ENCODE measurements at regions not wholly inside any gene's neighbourhood (a gene's known extent, or its start where the extent isn't known, plus 50 kb on each side); places are given as distances from the start of the nearest gene placed in this dataset.
"Not testable (repeated sequence)": the region's sequence is repeated elsewhere in the genome, so short reads cannot be mapped to it uniquely, and the experiment has no call there.

DNA sequence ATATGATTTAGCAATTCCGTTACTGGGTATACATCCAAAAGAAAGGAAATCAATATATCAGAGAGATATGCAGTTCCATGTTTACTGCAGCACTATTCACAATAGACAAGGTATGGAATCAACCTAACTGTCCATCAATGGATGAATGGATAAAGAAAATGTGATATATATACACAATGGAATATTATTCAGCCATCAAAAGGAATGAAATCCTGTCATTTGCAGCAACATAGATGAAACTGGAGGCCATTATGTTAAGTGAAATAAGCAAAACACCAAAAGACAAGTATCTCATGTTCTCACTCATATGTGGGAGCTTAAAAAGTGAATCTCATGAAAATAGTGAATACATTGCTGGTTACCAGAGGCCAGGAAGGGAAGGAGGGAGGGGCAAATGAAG is 390.8 kb downstream of the ZFHX3 start:
- no peak for DNase-seq

DNA sequence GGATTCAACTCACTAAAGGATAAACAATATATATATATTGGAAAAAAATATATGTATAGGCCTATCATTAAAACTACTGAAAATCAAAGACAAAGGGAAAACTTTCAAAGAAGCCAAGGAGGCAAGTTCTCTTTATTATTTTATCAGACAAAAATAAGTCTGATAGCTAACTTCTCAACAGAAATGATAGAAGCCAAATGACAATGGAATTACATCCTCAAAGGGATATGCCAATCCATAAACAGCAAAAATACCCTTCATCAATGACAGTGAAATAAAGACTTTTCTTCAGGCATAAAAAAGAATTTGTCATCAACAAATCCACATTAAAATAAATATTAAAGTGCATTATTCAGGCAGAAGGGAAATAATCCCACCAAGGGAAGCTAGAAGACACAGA is 393.4 kb downstream of the ZFHX3 start:
- DNase-seq, result no peak

DNA sequence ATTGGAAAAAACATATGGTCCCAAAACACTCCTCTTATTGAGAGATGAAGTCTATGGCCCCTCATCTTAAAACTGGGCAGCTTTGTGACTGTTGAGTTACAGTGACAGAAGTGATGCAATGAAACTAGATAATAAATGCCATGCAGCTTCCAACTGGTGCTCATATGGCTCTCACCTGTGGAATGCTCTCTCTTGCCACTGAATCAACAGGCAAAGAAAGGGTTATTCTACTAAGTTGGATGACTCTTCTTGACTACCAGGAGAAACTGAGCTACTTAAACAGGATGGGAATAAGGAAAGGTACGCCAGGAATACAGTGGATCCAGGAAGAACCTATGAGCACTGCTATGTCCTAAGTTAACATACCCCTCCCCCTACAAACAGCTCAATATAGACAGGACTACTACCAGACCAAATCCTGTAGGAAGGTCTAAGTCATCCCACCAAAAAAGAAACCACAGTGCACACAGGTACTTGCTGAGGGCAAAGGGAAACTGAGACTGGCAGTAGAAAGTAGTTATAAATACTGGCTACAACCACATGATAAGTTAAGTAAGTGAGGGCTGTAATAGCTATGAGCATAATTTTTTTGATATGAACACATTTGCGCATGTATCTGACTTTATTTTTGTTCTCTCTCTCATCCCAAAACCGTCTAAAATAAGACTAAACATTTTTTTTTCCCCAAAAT is 398.5 kb downstream of the ZFHX3 start:
- no peak for DNase-seq

DNA sequence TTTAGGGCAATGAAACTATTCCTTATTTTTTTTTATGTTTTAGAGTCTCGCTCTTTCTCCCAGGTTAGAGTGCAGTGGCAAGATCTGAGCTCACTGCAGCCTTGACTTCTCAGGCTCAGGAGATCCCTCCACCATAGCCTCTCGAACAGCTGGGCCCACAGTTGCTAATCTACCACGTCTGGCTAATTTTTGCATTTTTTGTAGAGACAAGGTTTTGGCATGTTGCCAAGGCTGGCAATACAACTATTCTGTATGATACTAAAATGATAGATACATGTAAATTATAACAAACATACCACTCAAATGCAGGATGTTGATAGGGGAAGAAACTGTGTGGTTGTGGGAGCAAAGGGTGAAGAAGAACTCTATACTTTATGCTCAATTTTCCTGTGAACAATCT is 401.3 kb downstream of the ZFHX3 start:
- no peak for DNase-seq

DNA sequence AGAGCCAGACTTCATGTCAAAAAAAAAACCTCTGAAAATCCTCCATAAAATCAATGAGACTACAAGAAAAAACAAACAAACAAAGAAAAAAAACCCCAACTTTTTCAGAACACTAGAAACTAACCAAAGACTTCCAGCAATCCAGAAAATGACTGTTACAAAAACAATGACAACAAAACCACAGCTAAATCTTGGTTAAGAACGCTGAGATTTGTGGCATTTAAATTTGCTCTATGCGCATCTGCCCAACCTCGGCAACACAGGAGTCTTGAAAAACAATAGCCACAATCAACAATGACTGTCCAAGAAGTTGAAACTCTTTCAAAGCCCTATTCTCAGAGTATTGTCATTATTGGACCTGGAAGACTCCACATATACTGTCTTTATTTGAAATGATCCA is 402.4 kb downstream of the ZFHX3 start:
- no peak for DNase-seq

DNA sequence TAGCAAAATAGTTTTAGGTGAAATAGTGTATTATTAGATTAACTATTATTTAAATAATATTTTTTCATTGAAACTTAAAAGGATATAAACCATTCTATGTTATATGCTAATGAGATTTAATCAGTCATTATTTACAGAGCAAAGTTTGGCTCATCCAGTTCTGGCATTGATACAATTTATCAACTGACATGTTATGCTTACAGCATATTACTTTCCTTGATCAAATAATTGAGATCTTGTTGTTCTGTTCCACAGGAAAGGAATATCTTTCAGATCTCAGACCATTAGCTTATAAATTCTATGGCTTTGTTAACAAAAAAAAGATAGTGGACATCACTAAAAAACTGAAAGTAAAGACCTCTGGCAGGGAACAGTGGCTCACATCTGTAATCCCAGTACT is 403.0 kb downstream of the ZFHX3 start:
- DNase-seq, result no peak

DNA sequence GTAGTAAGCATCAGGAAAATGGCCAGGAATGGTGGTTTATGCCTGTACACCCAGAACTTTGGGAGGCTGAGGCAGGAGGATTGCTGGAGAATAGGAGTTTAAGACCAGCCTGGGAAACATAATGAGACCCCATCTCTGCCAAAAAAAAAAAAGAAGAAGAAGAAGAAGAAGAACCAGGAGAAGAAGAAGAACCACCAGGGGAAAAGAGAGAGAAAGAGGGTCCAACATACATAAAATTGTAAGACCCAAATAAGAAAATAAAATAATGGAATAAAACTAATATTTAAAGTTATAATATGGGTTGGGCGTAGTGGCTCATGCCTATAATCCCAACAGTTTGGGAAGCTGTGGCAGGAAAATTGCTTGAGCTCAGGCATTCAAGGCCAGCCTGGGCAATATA is 408.4 kb downstream of the ZFHX3 start:
- DNase-seq, result no peak

DNA sequence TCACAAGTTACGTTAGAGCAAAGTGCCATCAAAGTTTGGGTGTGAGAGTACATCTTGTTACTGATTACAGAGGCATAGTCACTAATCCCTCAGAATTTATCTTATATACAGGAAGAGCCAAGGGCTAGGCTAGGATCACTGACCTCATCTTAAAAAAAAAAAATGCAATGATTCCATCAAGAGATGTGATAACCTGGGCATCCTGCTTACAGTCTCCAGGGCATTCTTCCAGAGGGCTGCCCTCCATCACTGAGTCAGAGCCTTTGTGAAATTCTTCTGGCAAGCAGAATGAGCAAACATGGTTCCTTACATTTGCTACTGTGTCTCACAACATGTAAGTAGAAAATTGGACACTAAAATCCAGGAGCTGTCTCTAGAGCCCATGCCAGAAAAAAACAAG is 410.6 kb downstream of the ZFHX3 start:
- no peak for DNase-seq

DNA sequence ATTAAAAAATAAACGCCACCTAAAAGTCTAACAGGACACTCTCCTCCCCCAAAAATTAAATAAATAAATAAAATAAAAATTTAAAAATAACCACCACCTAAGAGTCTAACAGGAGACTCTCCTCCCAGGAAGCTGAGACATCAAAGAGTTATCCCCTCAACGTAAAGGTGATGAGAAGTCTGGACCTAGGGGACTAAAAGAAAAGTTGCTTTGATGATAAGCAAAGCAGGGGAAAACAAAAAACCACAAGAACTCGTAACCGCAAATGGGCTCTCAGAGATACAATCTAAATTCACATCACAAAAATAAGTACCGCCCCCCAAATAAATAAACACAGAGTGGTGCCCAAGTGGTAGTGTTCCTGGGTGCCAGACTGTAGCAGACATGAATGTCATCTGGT is 412.2 kb downstream of the ZFHX3 start:
- no peak for DNase-seq

DNA sequence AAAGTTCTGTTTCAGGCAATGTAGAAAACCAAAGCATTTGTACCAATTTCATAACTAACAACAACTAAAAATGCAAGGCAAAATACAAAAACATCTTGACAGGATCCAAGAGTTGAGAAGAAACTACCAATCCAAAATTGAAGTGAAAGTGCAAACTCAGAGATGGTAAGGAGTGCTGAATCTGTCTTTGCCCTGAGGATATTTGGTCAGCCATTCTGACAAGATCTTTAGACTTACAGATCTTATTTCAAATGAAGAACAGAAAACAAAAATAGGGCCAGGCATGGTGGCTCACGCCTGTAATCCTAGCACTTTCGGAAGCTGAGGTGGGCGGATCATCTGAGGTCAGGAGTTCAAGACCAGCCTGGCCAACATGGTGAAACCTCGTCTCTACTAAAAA is 412.8 kb downstream of the ZFHX3 start:
- no peak for DNase-seq

DNA sequence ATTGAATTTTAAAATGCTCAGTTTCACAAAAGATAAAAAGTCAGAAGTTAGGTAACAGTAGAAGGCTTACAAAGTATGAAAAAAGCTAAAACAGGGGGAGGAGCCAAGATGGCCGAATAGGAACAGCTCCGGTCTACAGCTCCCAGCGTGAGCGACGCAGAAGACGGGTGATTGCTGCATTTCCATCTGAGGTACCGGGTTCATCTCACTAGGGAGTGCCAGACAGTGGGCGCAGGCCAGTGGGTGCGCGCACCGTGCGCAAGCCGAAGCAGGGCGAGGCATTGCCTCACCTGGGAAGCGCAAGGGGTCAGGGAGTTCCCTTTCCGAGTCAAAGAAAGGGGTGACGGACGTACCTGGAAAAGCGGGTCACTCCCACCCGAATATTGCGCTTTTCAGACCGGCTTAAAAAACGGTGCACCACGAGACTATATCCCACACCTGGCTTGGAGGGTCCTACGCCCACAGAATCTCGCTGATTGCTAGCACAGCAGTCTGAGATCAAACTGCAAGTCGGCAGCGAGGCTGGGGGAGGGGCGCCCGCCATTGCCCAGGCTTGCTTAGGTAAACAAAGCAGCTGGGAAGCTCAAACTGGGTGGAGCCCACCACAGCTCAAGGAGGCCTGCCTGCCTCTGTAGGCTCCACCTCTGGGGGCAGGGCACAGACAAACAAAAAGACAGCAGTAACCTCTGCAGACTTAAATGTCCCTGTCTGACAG is 420.6 kb downstream of the ZFHX3 start:
- not testable (repeated sequence) for DNase-seq

DNA sequence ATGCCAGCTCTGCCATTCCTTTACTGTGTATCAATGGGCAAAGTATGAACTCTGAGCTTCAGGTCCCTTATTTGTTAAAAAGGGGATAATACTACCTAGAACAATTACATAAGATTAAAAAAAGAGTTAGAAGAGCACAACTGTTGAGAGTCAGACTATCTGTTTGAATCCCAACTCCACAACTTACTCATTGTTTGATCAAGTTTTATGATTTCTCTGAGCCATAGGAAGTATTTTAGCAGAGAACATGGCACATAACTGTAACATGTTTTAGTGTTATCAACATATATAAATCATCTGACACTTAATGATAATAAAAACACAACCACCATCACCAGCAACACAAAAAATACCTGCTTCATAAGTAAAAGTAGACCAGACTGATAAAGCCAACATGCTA is 421.3 kb downstream of the ZFHX3 start:
- DNase-seq, result no peak

DNA sequence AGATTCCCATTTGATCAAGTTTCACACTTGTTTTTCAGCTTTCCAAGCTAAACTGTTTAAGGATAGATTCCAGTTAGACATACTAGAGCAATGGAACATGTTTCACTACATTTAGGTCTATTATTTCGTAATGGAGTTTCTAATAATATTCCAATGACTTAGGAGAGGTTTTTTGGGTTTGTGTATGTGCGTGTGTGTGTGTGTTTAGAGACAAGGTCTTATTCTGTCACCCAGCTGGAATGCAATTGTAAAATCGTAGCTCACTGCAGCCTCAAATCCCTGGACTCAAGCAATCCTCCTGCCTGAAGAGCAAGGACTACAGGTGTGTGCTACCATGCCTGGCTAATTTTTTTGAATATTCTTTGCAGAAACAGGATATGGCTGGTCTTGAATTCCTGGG is 426.3 kb downstream of the ZFHX3 start:
- no peak for DNase-seq

DNA sequence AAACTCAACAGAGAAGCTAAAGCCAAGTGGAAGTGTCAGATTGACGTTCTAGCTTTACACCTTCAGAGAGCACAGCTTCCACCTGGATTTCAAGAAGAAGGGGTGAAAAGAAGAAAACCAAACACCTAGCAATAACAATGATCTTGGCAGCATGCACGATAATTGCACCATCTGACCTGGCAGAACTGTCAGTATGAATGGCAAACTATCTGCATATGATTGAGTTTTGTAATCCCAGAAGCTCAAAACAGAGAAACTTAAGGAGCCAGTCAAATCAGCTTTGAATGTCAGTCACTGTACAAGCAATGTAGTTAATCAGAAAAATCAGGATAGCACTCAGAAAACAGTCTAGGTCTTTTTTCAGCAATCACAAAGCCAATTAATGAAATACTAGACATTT is 427.1 kb downstream of the ZFHX3 start:
- DNase-seq, result no peak

DNA sequence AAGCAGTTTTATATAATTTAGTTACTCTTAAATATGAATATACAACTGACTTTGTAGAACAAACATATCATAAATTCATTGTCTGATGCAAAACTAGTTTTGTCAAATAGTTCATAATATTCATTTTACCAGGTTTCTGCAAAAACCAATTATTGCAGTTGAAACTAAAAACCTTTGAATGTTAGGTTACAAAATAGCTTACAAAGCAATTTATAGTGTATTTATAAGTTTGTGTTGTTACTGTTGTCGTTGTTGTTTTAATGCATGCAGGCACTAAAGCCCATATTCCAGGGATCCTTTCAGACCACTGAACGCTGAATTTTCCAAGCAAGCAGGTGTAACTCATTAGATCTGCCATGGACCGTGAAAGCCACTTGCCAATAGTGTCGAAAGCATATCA is 427.6 kb downstream of the ZFHX3 start:
- DNase-seq, result no peak

DNA sequence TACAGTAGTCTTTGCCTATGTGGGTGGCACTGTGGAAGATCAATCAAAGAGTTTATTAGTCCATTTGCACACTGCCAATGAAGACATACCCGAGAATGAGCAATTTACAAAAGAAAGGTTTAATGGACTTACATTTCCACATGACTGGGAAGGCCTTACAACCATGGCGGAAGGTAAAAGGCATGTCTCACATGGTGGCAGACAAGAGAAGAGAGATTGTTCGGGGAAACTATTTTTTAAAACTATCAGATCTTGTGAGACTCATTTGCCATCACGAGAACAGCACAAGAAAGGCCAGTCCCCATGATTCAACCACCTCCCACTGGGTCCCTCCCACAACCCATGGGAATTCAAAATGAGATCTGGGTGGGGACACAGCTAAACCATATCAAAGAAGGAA is 432.1 kb downstream of the ZFHX3 start:
- DNase-seq, result no peak

DNA sequence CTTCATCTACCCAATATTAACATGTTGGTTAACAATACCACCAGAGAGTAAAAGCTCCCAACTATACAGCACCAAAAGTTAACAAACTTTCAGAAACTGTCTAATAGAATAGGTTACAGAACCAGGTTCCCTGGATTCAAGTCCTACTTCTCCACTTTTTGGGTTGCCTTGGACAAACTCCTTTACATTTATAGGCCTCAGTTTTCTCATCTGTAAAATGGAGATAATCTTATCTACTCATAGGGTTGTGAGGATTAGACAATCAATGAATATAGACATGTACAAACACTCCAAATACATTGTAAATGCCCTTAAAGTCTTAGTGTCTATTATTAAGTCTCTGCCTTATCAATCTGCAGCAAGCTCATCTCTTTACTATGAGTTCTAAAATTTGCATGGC is 435.2 kb downstream of the ZFHX3 start:
- DNase-seq, result no peak

DNA sequence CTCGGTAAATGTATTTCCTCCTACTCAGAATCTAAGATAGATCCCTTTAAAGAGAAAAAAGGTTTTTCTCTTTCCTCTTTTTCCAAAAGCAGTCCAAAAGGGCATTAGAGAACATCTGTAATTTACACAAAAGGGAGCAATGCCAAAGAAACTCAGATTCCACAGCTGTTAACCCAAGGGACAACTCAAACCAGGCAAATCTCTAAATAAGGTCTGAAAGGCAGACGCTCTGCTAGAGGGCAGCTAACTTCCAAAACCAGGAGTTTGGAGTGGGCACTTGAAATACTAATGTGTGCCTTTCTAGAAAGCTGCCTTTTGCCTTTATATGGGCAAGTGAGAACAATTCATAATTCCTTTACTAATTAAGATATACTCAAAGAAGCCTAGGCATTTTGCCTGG is 435.7 kb downstream of the ZFHX3 start:
- DNase-seq, result no peak

DNA sequence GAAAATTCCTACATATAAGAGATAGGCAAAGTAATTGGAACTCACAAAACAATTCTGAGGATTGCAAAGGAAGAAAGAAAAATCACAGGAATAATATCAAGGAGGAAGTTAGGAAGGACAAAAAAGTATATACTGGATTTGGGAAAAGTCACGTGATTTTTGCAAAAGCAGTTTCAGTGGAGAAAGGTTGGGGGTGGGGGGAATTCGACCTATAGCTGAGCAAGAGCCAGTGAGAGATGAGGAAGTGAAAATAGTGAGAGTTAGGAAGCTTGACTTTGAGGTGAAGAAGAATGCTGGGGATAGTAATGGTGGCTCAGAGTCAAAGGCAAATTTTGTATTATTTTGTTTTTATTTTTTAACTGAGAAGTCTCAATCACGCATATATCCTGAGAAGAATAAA is 438.0 kb upstream of the PMFBP1 start:
- DNase-seq, result no peak

DNA sequence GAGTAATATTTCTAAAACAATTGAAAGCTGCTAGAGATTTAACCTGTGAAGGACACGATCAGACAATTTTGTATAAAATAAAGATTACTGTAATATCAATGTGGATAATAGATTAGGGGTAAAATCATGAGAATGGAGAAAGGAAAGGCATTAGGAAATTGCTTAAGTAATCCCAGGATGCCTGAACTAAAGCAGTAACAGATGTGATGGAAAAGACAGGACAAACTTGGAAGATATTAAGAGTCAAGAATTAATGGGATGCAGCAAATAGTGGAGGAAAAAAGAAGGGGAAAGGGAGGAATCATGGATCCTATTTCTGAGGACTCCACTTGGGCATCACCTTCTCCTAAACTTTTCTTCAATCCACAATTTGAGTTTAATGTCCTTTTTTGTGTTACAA is 437.1 kb upstream of the PMFBP1 start:
- no peak for DNase-seq

DNA sequence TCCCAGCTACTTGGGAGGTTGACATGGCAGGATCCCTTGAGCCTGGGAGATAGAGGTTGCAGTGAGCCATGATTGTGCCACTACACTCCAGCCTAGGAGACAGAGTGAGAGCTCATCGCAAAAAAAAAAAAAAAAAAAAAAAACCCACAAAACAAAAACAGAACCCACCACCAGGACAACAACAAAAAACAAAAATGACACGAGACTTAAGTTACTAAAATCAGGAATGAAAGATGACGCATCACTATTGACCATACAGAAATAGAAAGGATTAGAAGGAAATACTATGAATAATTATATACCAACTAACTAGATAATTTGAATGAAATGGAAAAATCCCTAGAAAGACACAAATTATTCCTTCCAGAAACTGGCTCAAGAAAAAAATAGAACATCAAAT is 432.4 kb upstream of the PMFBP1 start:
- DNase-seq, result no peak

DNA sequence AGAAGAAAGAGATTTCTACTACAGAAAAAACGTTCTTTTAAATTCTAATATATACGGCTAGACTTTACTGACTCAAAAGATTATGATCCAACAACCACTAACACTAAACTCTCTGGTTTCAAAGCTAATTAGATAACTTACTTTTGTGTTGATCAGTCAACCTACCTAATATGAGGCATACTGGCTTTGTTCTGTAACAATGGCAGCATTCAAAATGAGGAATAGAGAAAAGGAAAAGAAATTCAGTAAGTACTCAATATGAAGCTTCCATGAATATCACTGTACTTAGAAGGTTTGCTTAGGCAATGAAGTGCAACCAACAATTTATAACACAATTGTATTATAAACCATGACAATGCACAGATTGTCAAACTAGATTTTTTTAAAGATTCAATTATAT is 430.5 kb upstream of the PMFBP1 start:
- DNase-seq, result no peak

DNA sequence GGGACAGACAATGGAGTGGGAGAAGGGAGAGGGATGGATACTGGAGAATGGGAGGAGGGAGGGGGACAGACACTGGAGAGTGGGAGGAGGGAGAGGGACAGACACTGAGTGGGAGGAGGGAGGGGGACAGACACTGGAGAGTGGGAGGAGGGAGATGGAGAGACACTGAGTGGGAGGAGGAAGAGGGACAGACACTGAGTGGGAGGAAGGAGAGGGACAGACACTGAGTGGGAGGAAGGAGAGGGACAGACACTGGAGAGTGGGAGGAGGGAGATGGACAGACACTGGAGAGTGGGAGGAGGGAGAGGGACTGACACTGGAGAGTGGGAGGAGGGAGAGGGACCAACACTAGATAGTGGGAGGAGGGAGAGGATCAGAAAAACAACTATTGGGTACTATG is 426.7 kb upstream of the PMFBP1 start:
- DNase-seq, result no peak

DNA sequence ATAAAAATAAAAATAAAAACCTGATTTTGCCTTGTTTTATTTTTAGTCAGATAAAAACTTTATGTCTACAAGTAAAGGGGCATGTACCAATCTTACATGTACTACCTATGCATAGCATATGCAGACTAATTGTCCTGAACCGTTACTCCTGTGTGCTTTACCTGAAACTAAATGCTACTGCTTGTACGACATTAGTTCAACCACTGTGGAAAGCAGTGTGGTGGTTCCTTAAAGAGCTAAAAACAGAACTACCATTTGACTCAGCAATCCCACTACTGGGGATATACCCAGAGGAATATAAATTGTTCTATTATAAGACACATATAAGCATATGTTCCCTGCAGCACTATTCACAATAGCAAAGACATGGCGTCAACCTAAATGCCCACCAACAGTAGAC is 426.0 kb upstream of the PMFBP1 start:
- DNase-seq, result no peak

DNA sequence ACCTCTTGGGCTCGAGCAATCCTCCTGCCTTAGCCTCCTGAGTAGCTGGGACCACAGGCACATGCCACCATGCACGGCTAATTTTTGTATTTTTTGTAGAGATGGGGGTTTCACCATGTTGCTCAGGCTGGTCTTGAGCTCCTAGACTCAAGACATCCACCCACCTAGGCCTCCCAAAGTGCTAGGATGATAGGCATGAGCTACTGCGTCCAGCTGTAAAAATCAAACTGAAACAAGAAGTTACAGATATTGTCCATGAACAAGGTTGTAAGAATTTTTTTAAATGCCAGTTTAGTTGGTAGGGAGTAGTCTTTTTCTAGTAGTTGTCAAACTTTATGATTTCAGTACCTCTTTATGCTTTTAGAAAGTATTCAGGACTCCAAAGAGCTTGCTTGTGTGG is 424.4 kb upstream of the PMFBP1 start:
- no peak for DNase-seq
